CD14-positive monocyte (primary cell): ENCODE measurements at regions not wholly inside any gene's neighbourhood (a gene's known extent, or its start where the extent isn't known, plus 50 kb on each side); places are given as distances from the start of the nearest gene placed in this dataset.
A peak's percentile ranks its signal among the peaks of the same experiment; 100 is the strongest.

ENCODE experiments used
- DNase-seq, 3 donors: peaks; one replicate each; pipeline ENCODE4 v3.0.0-alpha.2; 2011 to 2022
- H2AFZ ChIP-seq: 2 replicates; pipeline ENCODE4 v1.6.0; 2012; ENCODE audit warnings: mild to moderate bottlenecking, low read depth, low read length, inconsistent platforms; ENCODE audit not compliant: insufficient read depth, poor library complexity, severe bottlenecking
- H3K27ac ChIP-seq, 2 donors: 1 replicate in 1 of 2; 2 replicates in 1 of 2; pipeline ENCODE4 v1.5.1; 2012 to 2013; ENCODE audit warnings: low read length in 2 of 2, control low read depth in 1 of 2, inconsistent platforms in 1 of 2, low read depth in 1 of 2, mild to moderate bottlenecking in 1 of 2
- H3K27me3 ChIP-seq, 2 donors: one replicate each; pipeline versions ENCODE4 v1.6.0 to v1.6.1; 2011 to 2013; ENCODE audit warnings: low read length in 2 of 2; ENCODE audit not compliant: control insufficient read depth in 2 of 2, insufficient read depth in 2 of 2
- H3K36me3 ChIP-seq, 2 donors: replicated peaks in 1 of 2; 1 replicate in 1 of 2; 2 replicates in 1 of 2; pipeline versions ENCODE4 v1.5.1 to v1.6.1; 2012 to 2013; ENCODE audit warnings: low read length in 2 of 2, control low read depth in 1 of 2, inconsistent platforms in 1 of 2, mild to moderate bottlenecking in 1 of 2; ENCODE audit not compliant: insufficient read depth in 2 of 2, control insufficient read depth in 1 of 2
- H3K4me1 ChIP-seq, 2 donors: 1 replicate in 1 of 2; 2 replicates in 1 of 2; pipeline versions ENCODE4 v1.5.1 to v1.6.1; 2012 to 2013; ENCODE audit warnings: low read length in 2 of 2, control low read depth in 1 of 2, inconsistent platforms in 1 of 2, mild to moderate bottlenecking in 1 of 2, moderate library complexity in 1 of 2; ENCODE audit not compliant: insufficient read depth in 2 of 2, control insufficient read depth in 1 of 2
- H3K4me2 ChIP-seq: replicated peaks from 2 replicates; pipeline ENCODE3; 2012; ENCODE audit warnings: low read length, moderate library complexity, mild to moderate bottlenecking; ENCODE audit not compliant: poor library complexity, severe bottlenecking; ENCODE audit errors: extremely low read depth
- H3K4me3 ChIP-seq, 3 experiments: fragments of 200-600 bp in 1 of 3; sonication (generic) in 1 of 3; replicated peaks in 1 of 3; 1 replicate in 2 of 3; 2 replicates in 1 of 3; pipeline ENCODE4 v1.5.1; 2011 to 2013; ENCODE audit warnings: low read length in 3 of 3, mild to moderate bottlenecking in 3 of 3, control low read depth in 2 of 3, low read depth in 2 of 3, inconsistent platforms in 1 of 3, moderate library complexity in 1 of 3
- H3K79me2 ChIP-seq: 2 replicates; pipeline ENCODE4 v1.6.0; 2012; ENCODE audit warnings: mild to moderate bottlenecking, control low read depth, inconsistent platforms, low read length, moderate library complexity; ENCODE audit not compliant: insufficient read depth
- H3K9ac ChIP-seq: 2 replicates; pipeline ENCODE4 v1.6.0; 2017; ENCODE audit warnings: low read length, mild to moderate bottlenecking; ENCODE audit not compliant: insufficient read depth, poor library complexity, severe bottlenecking
- H3K9me3 ChIP-seq, 2 donors: replicated peaks in 1 of 2; 1 replicate in 1 of 2; 2 replicates in 1 of 2; pipeline versions ENCODE4 v1.5.1 to v1.6.1; 2012 to 2013; ENCODE audit warnings: low read length in 2 of 2, control low read depth in 1 of 2; ENCODE audit not compliant: control insufficient read depth in 1 of 2, insufficient read depth in 1 of 2
- H4K20me1 ChIP-seq: 2 replicates; pipeline ENCODE4 v1.6.0; 2012; ENCODE audit warnings: mild to moderate bottlenecking, low read length, control low read depth, moderate library complexity; ENCODE audit not compliant: insufficient read depth
- H3K27ac Mint-ChIP-seq, 7 donors: one replicate each; pipeline ENCODE4 v1.8.0; 2020; ENCODE audit warnings: mild to moderate bottlenecking in 7 of 7, mixed read lengths in 7 of 7, moderate library complexity in 6 of 7, inconsistent platforms in 2 of 7
- H3K27me3 Mint-ChIP-seq, 3 donors: one replicate each; pipeline ENCODE4 v1.8.0; 2021 to 2022; ENCODE audit warnings: low read depth in 3 of 3, mild to moderate bottlenecking in 3 of 3, mixed read lengths in 3 of 3, moderate library complexity in 3 of 3, inconsistent platforms in 1 of 3
- H3K36me3 Mint-ChIP-seq, 2 donors: one replicate each; pipeline ENCODE4 v1.8.0; 2020; ENCODE audit warnings: mixed read lengths in 2 of 2, inconsistent platforms in 1 of 2, mild to moderate bottlenecking in 1 of 2
- H3K4me1 Mint-ChIP-seq: one replicate; pipeline ENCODE4 v1.8.0; 2020; ENCODE audit warnings: mild to moderate bottlenecking, mixed read lengths
- H3K4me3 Mint-ChIP-seq, 2 donors: one replicate each; pipeline ENCODE4 v1.8.0; 2020; ENCODE audit warnings: mild to moderate bottlenecking in 2 of 2, mixed read lengths in 2 of 2, moderate library complexity in 1 of 2
- H3K9me3 Mint-ChIP-seq, 7 donors: one replicate each; pipeline ENCODE4 v1.8.0; 2020 to 2022; ENCODE audit warnings: mixed read lengths in 7 of 7, mild to moderate bottlenecking in 6 of 7, moderate library complexity in 6 of 7, inconsistent platforms in 2 of 7
- CTCF ChIP-seq: fragments of 200-600 bp; IDR thresholded peaks from one replicate; pipeline ENCODE4 v1.8.0; 2022; ENCODE audit warnings: antibody characterized with exemption, mild to moderate bottlenecking
- WGBS: methylation state at CpG from one replicate; pipeline ENCODE4 v1.1.5; 2013; ENCODE audit warnings: missing lambda C conversion rate; ENCODE audit not compliant: insufficient coverage; 5-methylcytosine and 5-hydroxymethylcytosine counted together
- intact Hi-C, 2 donors: fragments of 100-400 bp; cut with micrococcal nuclease; formaldehyde crosslinking; loops; one replicate each; pipeline versions ENCODE4 v1.15.0 to v1.15.1; 2023

DNA sequence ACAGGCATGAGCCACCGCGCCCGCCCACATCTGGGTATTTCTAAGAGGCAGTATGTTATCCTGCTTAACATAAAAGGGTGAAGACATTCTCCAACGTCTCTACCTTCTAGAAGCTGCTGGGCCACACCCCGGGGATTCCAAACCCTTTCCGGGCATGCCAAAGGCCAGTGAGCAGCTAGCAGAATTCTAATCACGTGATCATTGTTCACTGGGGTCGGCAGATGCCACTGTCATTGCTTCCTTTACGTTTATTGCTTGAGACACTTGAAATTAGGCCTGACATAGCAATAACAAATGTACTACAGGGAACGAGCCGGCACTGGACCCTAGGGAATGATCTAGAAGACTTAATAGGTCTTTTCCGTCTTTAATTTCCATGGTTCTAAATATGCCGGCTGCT lies 141.2 kb upstream of the ZFHX3 start:
- whole genome bisulfite sequencing, result 91% methylated on average over 13 of the region's 13 CpGs
- Histone ChIP-seq H3K9me3 (no peaks in the 10 kb centered on the region), H3K27me3 (no peaks in the 10 kb centered on the region), H3K4me3 (no peak overlapping the region), H3K27ac (no peak overlapping the region), H3K79me2 (no peaks in the 10 kb centered on the region), H4K20me1 (no peaks in the 10 kb centered on the region), H2AFZ (no peak overlapping the region), H3K9ac (no peak overlapping the region), H3K4me2 (no peak overlapping the region), H3K4me1 (peaks cover 9 to 14% of the 10 kb centered on the region in 2 donors), H3K36me3 (no peaks in the 10 kb centered on the region)
- H3K4me1 Mint-ChIP-seq, result peaks cover 16% of the 10 kb centered on the region
- H3K4me3 Mint-ChIP-seq, result no peak overlapping the region
- peaks cover 0 to 6% (median 0%) of the 10 kb centered on the region in 7 donors for H3K9me3 Mint-ChIP-seq
- H3K27me3 Mint-ChIP-seq, result peaks cover 7 to 14% (median 9%) of the 10 kb centered on the region in 3 donors
- H3K27ac Mint-ChIP-seq, result no peak overlapping the region
- H3K36me3 Mint-ChIP-seq, result no peaks in the 10 kb centered on the region
- no peak for DNase-seq
- intact Hi-C loops, result no loop called here
- no peak for TF ChIP-seq CTCF

- Histone ChIP-seq H3K27ac (no peak overlapping the region), H3K9ac (no peak overlapping the region), H3K4me1 (peaks cover 9 to 14% of the 10 kb centered on the region in 2 donors), H2AFZ (peak overlapping the region; percentile 24), H3K4me2 (no peak overlapping the region), H3K9me3 (no peaks in the 10 kb centered on the region), H3K27me3 (no peaks in the 10 kb centered on the region), H4K20me1 (no peaks in the 10 kb centered on the region), H3K79me2 (no peaks in the 10 kb centered on the region), H3K4me3 (no peak overlapping the region), H3K36me3 (no peaks in the 10 kb centered on the region)
- DNase-seq, result no peak
- Mint-ChIP-seq H3K9me3 (peaks cover 0 to 6% (median 0%) of the 10 kb centered on the region in 7 donors), H3K27me3 (peaks cover 6 to 11% (median 7%) of the 10 kb centered on the region in 3 donors), H3K4me1 (peaks cover 16% of the 10 kb centered on the region), H3K36me3 (no peaks in the 10 kb centered on the region), H3K27ac (no peak overlapping the region), H3K4me3 (no peak overlapping the region)
- no peak for TF ChIP-seq CTCF
- intact Hi-C loops, result no loop called here
- WGBS, result 50% methylated on average over 2 of the region's 4 CpGs
These were observed 139.0 kb upstream of the ZFHX3 start for GRCh38 chr16:73186752-73187601.
